Stimulated activated naive CD8-positive, alpha-beta T cell treated with anti-CD3 and anti-CD28 coated beads, Interleukin-15, Interleukin-2, amounts not matched to agents 100 ng/mL and 50 ng/mL, for 24 hours (primary cell): ENCODE measurements at regions not wholly inside any gene's neighbourhood (a gene's known extent, or its start where the extent isn't known, plus 50 kb on each side); places are given as distances from the start of the nearest gene placed in this dataset.
"Not testable (repeated sequence)": the region's sequence is repeated elsewhere in the genome, so short reads cannot be mapped to it uniquely, and the experiment has no call there.

ENCODE experiments used
- H3K27ac Mint-ChIP-seq: one replicate; pipeline ENCODE4 v1.8.0; 2021; ENCODE audit warnings: mild to moderate bottlenecking, mixed read lengths
- H3K27me3 Mint-ChIP-seq: one replicate; pipeline ENCODE4 v1.8.0; 2021; ENCODE audit warnings: mixed read lengths
- H3K36me3 Mint-ChIP-seq: one replicate; pipeline ENCODE4 v1.8.0; 2021; ENCODE audit warnings: low read depth, mixed read lengths
- H3K4me1 Mint-ChIP-seq: one replicate; pipeline ENCODE4 v1.8.0; 2021; ENCODE audit warnings: low read depth, mixed read lengths
- H3K4me3 Mint-ChIP-seq: one replicate; pipeline ENCODE4 v1.8.0; 2021; ENCODE audit warnings: mild to moderate bottlenecking, mixed read lengths
- H3K9me3 Mint-ChIP-seq: one replicate; pipeline ENCODE4 v1.8.0; 2021; ENCODE audit warnings: mixed read lengths

GRCh38 chr21:39079617-39080016 is 103.6 kb downstream of the PSMG1 start:
- H3K27me3 Mint-ChIP-seq: peaks cover 3% of the 10 kb centered on the region
- no peak overlapping the region for H3K27ac Mint-ChIP-seq
- peaks cover 8% of the 10 kb centered on the region for H3K9me3 Mint-ChIP-seq
- no peak overlapping the region for H3K4me3 Mint-ChIP-seq
- H3K4me1 Mint-ChIP-seq: no peaks in the 10 kb centered on the region
- no peaks in the 10 kb centered on the region for H3K36me3 Mint-ChIP-seq

- no peaks in the 10 kb centered on the region for H3K4me1 Mint-ChIP-seq
- no peak overlapping the region for H3K27ac Mint-ChIP-seq
- H3K27me3 Mint-ChIP-seq: peaks cover 3% of the 10 kb centered on the region
- H3K9me3 Mint-ChIP-seq: peaks cover 8% of the 10 kb centered on the region
- no peak overlapping the region for H3K4me3 Mint-ChIP-seq
- H3K36me3 Mint-ChIP-seq: no peaks in the 10 kb centered on the region
These were observed 104.8 kb downstream of the PSMG1 start for GRCh38 chr21:39078322-39079065.

- no peaks in the 10 kb centered on the region for H3K4me1 Mint-ChIP-seq
- H3K9me3 Mint-ChIP-seq: peaks cover 8% of the 10 kb centered on the region
- no peak overlapping the region for H3K4me3 Mint-ChIP-seq
- no peaks in the 10 kb centered on the region for H3K36me3 Mint-ChIP-seq
- peaks cover 3% of the 10 kb centered on the region for H3K27me3 Mint-ChIP-seq
- H3K27ac Mint-ChIP-seq: no peak overlapping the region
These were observed 105.4 kb downstream of the PSMG1 start for GRCh38 chr21:39077876-39078275.

- Mint-ChIP-seq H3K27me3 (peaks cover 3% of the 10 kb centered on the region), H3K9me3 (peaks cover 8% of the 10 kb centered on the region), H3K36me3 (no peaks in the 10 kb centered on the region), H3K4me3 (no peak overlapping the region), H3K4me1 (no peaks in the 10 kb centered on the region), H3K27ac (no peak overlapping the region)
These were observed 108.7 kb downstream of the PSMG1 start for GRCh38 chr21:39074508-39074907.

GRCh38 chr21:39073717-39074116 is 109.5 kb downstream of the PSMG1 start:
- no peak overlapping the region for H3K4me3 Mint-ChIP-seq
- H3K4me1 Mint-ChIP-seq: no peaks in the 10 kb centered on the region
- peaks cover 8% of the 10 kb centered on the region for H3K9me3 Mint-ChIP-seq
- peaks cover 3% of the 10 kb centered on the region for H3K27me3 Mint-ChIP-seq
- no peaks in the 10 kb centered on the region for H3K36me3 Mint-ChIP-seq
- no peak overlapping the region for H3K27ac Mint-ChIP-seq

GRCh38 chr21:39073063-39073462 is 110.2 kb downstream of the PSMG1 start:
- Mint-ChIP-seq H3K27ac (no peak overlapping the region), H3K9me3 (peaks cover 8% of the 10 kb centered on the region), H3K36me3 (no peaks in the 10 kb centered on the region), H3K4me1 (no peaks in the 10 kb centered on the region), H3K4me3 (no peak overlapping the region), H3K27me3 (peaks cover 3% of the 10 kb centered on the region)

GRCh38 chr21:39072468-39072867 is 110.8 kb downstream of the PSMG1 start:
- H3K36me3 Mint-ChIP-seq: no peaks in the 10 kb centered on the region
- no peaks in the 10 kb centered on the region for H3K4me1 Mint-ChIP-seq
- peaks cover 3% of the 10 kb centered on the region for H3K27me3 Mint-ChIP-seq
- H3K9me3 Mint-ChIP-seq: peaks cover 8% of the 10 kb centered on the region
- no peak overlapping the region for H3K4me3 Mint-ChIP-seq
- H3K27ac Mint-ChIP-seq: no peak overlapping the region

GRCh38 chr21:39071623-39072214 is 111.5 kb downstream of the PSMG1 start:
- no peaks in the 10 kb centered on the region for H3K4me1 Mint-ChIP-seq
- H3K9me3 Mint-ChIP-seq: peaks cover 8% of the 10 kb centered on the region
- no peaks in the 10 kb centered on the region for H3K36me3 Mint-ChIP-seq
- no peak overlapping the region for H3K4me3 Mint-ChIP-seq
- H3K27me3 Mint-ChIP-seq: peaks cover 3% of the 10 kb centered on the region
- H3K27ac Mint-ChIP-seq: no peak overlapping the region

- H3K4me3 Mint-ChIP-seq, H3K27ac Mint-ChIP-seq, H3K4me1 Mint-ChIP-seq, H3K27me3 Mint-ChIP-seq, H3K36me3 Mint-ChIP-seq, H3K9me3 Mint-ChIP-seq: not testable (repeated sequence)
These were observed 113.4 kb downstream of the PSMG1 start for GRCh38 chr21:39069856-39070255.

- Mint-ChIP-seq H3K27me3 (no peaks in the 10 kb centered on the region), H3K9me3 (no peaks in the 10 kb centered on the region), H3K27ac (no peak overlapping the region), H3K4me3 (no peak overlapping the region), H3K36me3 (no peaks in the 10 kb centered on the region), H3K4me1 (no peaks in the 10 kb centered on the region)
These were observed 116.1 kb downstream of the PSMG1 start for GRCh38 chr21:39066829-39067780.

- no peaks in the 10 kb centered on the region for H3K36me3 Mint-ChIP-seq
- no peaks in the 10 kb centered on the region for H3K27me3 Mint-ChIP-seq
- H3K9me3 Mint-ChIP-seq: no peaks in the 10 kb centered on the region
- H3K4me3 Mint-ChIP-seq: no peak overlapping the region
- H3K4me1 Mint-ChIP-seq: no peaks in the 10 kb centered on the region
- no peak overlapping the region for H3K27ac Mint-ChIP-seq
These were observed 117.3 kb downstream of the PSMG1 start for GRCh38 chr21:39065917-39066316.

GRCh38 chr21:39064325-39065012 is 118.8 kb downstream of the PSMG1 start:
- no peaks in the 10 kb centered on the region for H3K27me3 Mint-ChIP-seq
- no peaks in the 10 kb centered on the region for H3K9me3 Mint-ChIP-seq
- H3K36me3 Mint-ChIP-seq: no peaks in the 10 kb centered on the region

GRCh38 chr21:39063517-39063916 is 119.7 kb downstream of the PSMG1 start:
- H3K4me3 Mint-ChIP-seq: no peak overlapping the region
- no peaks in the 10 kb centered on the region for H3K27me3 Mint-ChIP-seq
- no peaks in the 10 kb centered on the region for H3K36me3 Mint-ChIP-seq
- no peak overlapping the region for H3K27ac Mint-ChIP-seq
- no peaks in the 10 kb centered on the region for H3K4me1 Mint-ChIP-seq
- H3K9me3 Mint-ChIP-seq: no peaks in the 10 kb centered on the region

More at GRCh38 chr21:39064325-39065012, 118.8 kb downstream of the PSMG1 start:
- no peaks in the 10 kb centered on the region for H3K4me1 Mint-ChIP-seq
- H3K4me3 Mint-ChIP-seq: no peak overlapping the region
- H3K27ac Mint-ChIP-seq: no peak overlapping the region

GRCh38 chr21:39062196-39062595 is 121.1 kb downstream of the PSMG1 start:
- Mint-ChIP-seq H3K9me3 (no peaks in the 10 kb centered on the region), H3K36me3 (no peaks in the 10 kb centered on the region), H3K4me1 (no peaks in the 10 kb centered on the region), H3K4me3 (no peak overlapping the region), H3K27ac (no peak overlapping the region), H3K27me3 (peaks cover 4% of the 10 kb centered on the region)
